Breast epithelium (tissue), 3 donors: ENCODE measurements at regions not wholly inside any gene's neighbourhood (a gene's known extent, or its start where the extent isn't known, plus 50 kb on each side); places are given as distances from the start of the nearest gene placed in this dataset.

Experiments used
- CTCF ChIP-seq, 3 donors: fragments of 450-650 bp; IDR thresholded peaks; one replicate each; pipeline ENCODE4 v1.5.1; 2016 to 2017; ENCODE audit warnings: antibody characterized with exemption in 3 of 3, mild to moderate bottlenecking in 3 of 3, moderate library complexity in 3 of 3
- POLR2A ChIP-seq: fragments of 450-650 bp; IDR thresholded peaks from one replicate; pipeline ENCODE4 v1.6.1; 2016; ENCODE audit warnings: antibody characterized with exemption, mild to moderate bottlenecking, moderate library complexity

GRCh38 chr2:22981785-22982184 lies 403.2 kb upstream of the KLHL29 start:
- TF ChIP-seq CTCF (IDR thresholded peaks at IDR 0.05) (no peak), POLR2A (no peak)
